H1 (cell line): ENCODE measurements at regions not wholly inside any gene's neighbourhood (a gene's known extent, or its start where the extent isn't known, plus 50 kb on each side); places are given as distances from the start of the nearest gene placed in this dataset.
A peak's percentile ranks its signal among the peaks of the same experiment; 100 is the strongest.

ENCODE experiments used
- CTCF ChIA-PET: fragments of 300-600 bp; sonication (Branson Sonifier 250); formaldehyde crosslinking; loops from one replicate; lab custom pipeline; 2021; ENCODE audit not compliant: partially characterized antibody; lab: Charles Lee
- POLR2A ChIA-PET: fragments of 300-600 bp; sonication (Branson Sonifier 250); formaldehyde crosslinking; loops from one replicate; lab custom pipeline; 2021; ENCODE audit warnings: inconsistent platforms; ENCODE audit not compliant: partially characterized antibody; lab: Charles Lee
- DNase-seq, 2 experiments: peaks; one replicate each; pipeline versions ENCODE4 v3.0.0 to v3.0.0-alpha.2; 2010 to 2022; ENCODE audit warnings: low spot score in 2 of 2, low read depth in 1 of 2, mixed read lengths in 1 of 2
- FAIRE-seq: peaks from 2 replicates; lab custom pipeline; 2011; peaks lifted over from hg19 to GRCh38; lab: Jason Lieb, UNC
- H2AFZ ChIP-seq: 2 replicates; pipeline ENCODE4 v1.8.1; 2012; ENCODE audit warnings: low read length, inconsistent platforms
- H2AK5ac ChIP-seq: 2 replicates; pipeline ENCODE4 v1.6.1; 2013; ENCODE audit warnings: low read depth, low read length
- H2BK120ac ChIP-seq: replicated peaks from 2 replicates; pipeline ENCODE3; 2013; ENCODE audit warnings: low read depth, low read length, inconsistent platforms
- H2BK12ac ChIP-seq: 2 replicates; pipeline ENCODE4 v1.6.1; 2013; ENCODE audit warnings: low read depth, low read length
- H2BK15ac ChIP-seq: 2 replicates; pipeline ENCODE4 v1.6.1; 2013; ENCODE audit warnings: low read length
- H2BK20ac ChIP-seq: 2 replicates; pipeline ENCODE4 v1.6.1; 2013; ENCODE audit warnings: low read length
- H2BK5ac ChIP-seq: 2 replicates; pipeline ENCODE4 v1.6.1; 2013; ENCODE audit warnings: low read depth, low read length
- H3K14ac ChIP-seq: 2 replicates; pipeline ENCODE4 v1.6.1; 2013; ENCODE audit warnings: inconsistent platforms; ENCODE audit not compliant: insufficient read length
- H3K18ac ChIP-seq: 2 replicates; pipeline ENCODE4 v1.6.1; 2013; ENCODE audit warnings: low read length; ENCODE audit errors: extremely low read depth
- H3K23ac ChIP-seq: 2 replicates; pipeline ENCODE4 v1.6.1; 2013; ENCODE audit warnings: inconsistent platforms; ENCODE audit not compliant: insufficient read length
- H3K23me2 ChIP-seq: 2 replicates; pipeline ENCODE4 v1.6.1; 2013; ENCODE audit warnings: low read depth, low read length
- H3K27ac ChIP-seq: 2 replicates; pipeline ENCODE4 v1.6.1; 2011; ENCODE audit warnings: low read depth, low read length, inconsistent platforms
- H3K27me3 ChIP-seq, 4 experiments: replicated peaks in 1 of 4; 1 replicate in 1 of 4; 2 replicates in 3 of 4; pipeline versions ENCODE4 v1.6.1 to v1.8.1; 2011 to 2013; ENCODE audit warnings: low read length in 3 of 4, mild to moderate bottlenecking in 3 of 4, inconsistent platforms in 2 of 4, mixed read lengths in 2 of 4, moderate library complexity in 1 of 4; ENCODE audit not compliant: control insufficient read depth in 3 of 4, insufficient read depth in 3 of 4; ENCODE audit errors: extremely low read depth in 1 of 4
- H3K36me3 ChIP-seq, 4 experiments: 2 replicates each; pipeline versions ENCODE4 v1.6.1 to v1.8.1; 2011 to 2013; ENCODE audit warnings: mild to moderate bottlenecking in 4 of 4, low read length in 3 of 4, moderate library complexity in 2 of 4, control low read depth in 1 of 4, inconsistent platforms in 1 of 4; ENCODE audit not compliant: insufficient read depth in 4 of 4, control insufficient read depth in 2 of 4
- H3K4ac ChIP-seq: replicated peaks from 2 replicates; pipeline ENCODE3; 2013; ENCODE audit warnings: low read length, low read depth, mixed read lengths, inconsistent platforms; ENCODE audit not compliant: insufficient read length
- H3K4me1 ChIP-seq, 4 experiments: replicated peaks in 1 of 4; 1 replicate in 1 of 4; 2 replicates in 3 of 4; pipeline versions ENCODE4 v1.6.1 to v1.8.1; 2011 to 2013; ENCODE audit warnings: low read length in 3 of 4, inconsistent platforms in 2 of 4, mixed read lengths in 1 of 4; ENCODE audit not compliant: insufficient read depth in 4 of 4, control insufficient read depth in 3 of 4
- H3K4me2 ChIP-seq, 2 experiments: 2 replicates each; pipeline versions ENCODE4 v1.6.1 to v1.8.1; 2011 to 2013; ENCODE audit warnings: low read depth in 2 of 2, low read length in 2 of 2, control low read depth in 1 of 2, inconsistent platforms in 1 of 2, mild to moderate bottlenecking in 1 of 2; ENCODE audit not compliant: insufficient read depth in 1 of 2
- H3K4me3 ChIP-seq, 4 experiments: fragments of 200-600, 300-600 bp in 1 of 4; sonication (generic), shearing (Covaris generic), sonication (Bioruptor Twin) in 1 of 4; 2 replicates each; pipeline versions ENCODE4 v1.5.1 to v1.8.1; 2011 to 2016; ENCODE audit warnings: low read length in 4 of 4, low read depth in 3 of 4, control low read depth in 2 of 4, inconsistent platforms in 2 of 4, mild to moderate bottlenecking in 2 of 4, mixed read lengths in 1 of 4, moderate library complexity in 1 of 4; ENCODE audit not compliant: insufficient read depth in 2 of 4; ENCODE audit errors: extremely low read depth in 1 of 4
- H3K56ac ChIP-seq: replicated peaks from 2 replicates; pipeline ENCODE3; 2013; ENCODE audit warnings: low read depth, mild to moderate bottlenecking, mixed read lengths, low read length, inconsistent platforms; ENCODE audit not compliant: insufficient read length
- H3K79me1 ChIP-seq: 2 replicates; pipeline ENCODE4 v1.6.1; 2013; ENCODE audit warnings: low read depth, low read length, control low read depth
- H3K79me2 ChIP-seq, 2 experiments: 2 replicates each; pipeline versions ENCODE4 v1.6.1 to v1.8.1; 2012 to 2013; ENCODE audit warnings: low read length in 2 of 2, mild to moderate bottlenecking in 2 of 2, inconsistent platforms in 1 of 2; ENCODE audit not compliant: insufficient read depth in 2 of 2, control insufficient read depth in 1 of 2
- H3K9ac ChIP-seq, 4 experiments: replicated peaks in 1 of 4; 1 replicate in 1 of 4; 2 replicates in 3 of 4; pipeline versions ENCODE4 v1.6.1 to v1.8.1; 2011 to 2013; ENCODE audit warnings: low read depth in 3 of 4, low read length in 3 of 4, control low read depth in 2 of 4, mild to moderate bottlenecking in 2 of 4, moderate library complexity in 2 of 4, inconsistent platforms in 1 of 4; ENCODE audit errors: extremely low read depth in 1 of 4
- H3K9me3 ChIP-seq, 2 experiments: 2 replicates each; pipeline versions ENCODE4 v1.6.1 to v1.8.1; 2012 to 2013; ENCODE audit warnings: mild to moderate bottlenecking in 2 of 2, moderate library complexity in 2 of 2, control low read depth in 1 of 2, inconsistent platforms in 1 of 2, low read depth in 1 of 2, low read length in 1 of 2, mixed read lengths in 1 of 2; ENCODE audit not compliant: insufficient read depth in 2 of 2
- H4K20me1 ChIP-seq, 2 experiments: replicated peaks in 1 of 2; 2 replicates each; pipeline versions ENCODE3 to v1.8.1; 2011 to 2013; ENCODE audit warnings: inconsistent platforms in 2 of 2, low read length in 2 of 2, mild to moderate bottlenecking in 1 of 2; ENCODE audit not compliant: insufficient read depth in 2 of 2, control insufficient read depth in 1 of 2
- H4K5ac ChIP-seq: 2 replicates; pipeline ENCODE4 v1.6.1; 2013; ENCODE audit warnings: low read length, low read depth, mixed read lengths, inconsistent platforms; ENCODE audit not compliant: insufficient read length
- H4K8ac ChIP-seq: 2 replicates; pipeline ENCODE4 v1.8.0; 2013; ENCODE audit warnings: mild to moderate bottlenecking, moderate library complexity, low read length, inconsistent platforms; ENCODE audit not compliant: insufficient read depth; ENCODE audit errors: extremely low read depth
- H4K91ac ChIP-seq: replicated peaks from 2 replicates; pipeline ENCODE3; 2013; ENCODE audit warnings: low read length, mixed read lengths, inconsistent platforms; ENCODE audit not compliant: insufficient read length
- ASH2L ChIP-seq: fragments of 200-600, 300-600 bp; sonication (generic); IDR thresholded peaks from one replicate; pipeline ENCODE4 v1.7.1; 2017; ENCODE audit warnings: low read length
- CHD1 ChIP-seq: IDR thresholded peaks from 2 replicates; pipeline ENCODE4 v1.6.1; 2012; ENCODE audit warnings: low read depth, low read length, improper control_type of control experiment
- NANOG ChIP-seq: IDR thresholded peaks from 2 replicates; pipeline ENCODE4 v1.6.1; 2011; ENCODE audit warnings: low read length, low read depth, mild to moderate bottlenecking, inconsistent platforms; ENCODE audit not compliant: insufficient read depth, poor library complexity, severe bottlenecking
- POU5F1 ChIP-seq: IDR thresholded peaks from 2 replicates; pipeline ENCODE4 v1.6.1; 2011; ENCODE audit warnings: low read depth, mild to moderate bottlenecking, low read length, moderate library complexity
- SAP30 ChIP-seq: fragments of 300-600 bp; sonication (generic); IDR thresholded peaks from 2 replicates; pipeline ENCODE4 v1.7.1; 2012; ENCODE audit warnings: low read length, moderate library complexity, mild to moderate bottlenecking, inconsistent platforms; ENCODE audit not compliant: insufficient read depth, insufficient replicate concordance
- SUZ12 ChIP-seq: fragments of 200-600 bp; sonication (generic); IDR thresholded peaks from 2 replicates; pipeline ENCODE4 v1.6.1; 2012; ENCODE audit warnings: mild to moderate bottlenecking, inconsistent platforms, low read length, moderate library complexity, mixed read lengths
- TAF1 ChIP-seq: IDR thresholded peaks from 2 replicates; pipeline ENCODE4 v1.6.1; 2011; ENCODE audit warnings: mild to moderate bottlenecking, low read depth, low read length
- TBP ChIP-seq: IDR thresholded peaks from 2 replicates; pipeline ENCODE4 v1.6.1; 2011; ENCODE audit warnings: low read depth, low read length, improper control_type of control experiment
- TCF12 ChIP-seq: IDR thresholded peaks from 2 replicates; pipeline ENCODE4 v1.6.1; 2011; ENCODE audit warnings: low read depth, mild to moderate bottlenecking, low read length
- TEAD4 ChIP-seq: IDR thresholded peaks from 2 replicates; pipeline ENCODE4 v1.6.1; 2012; ENCODE audit warnings: low read depth, low read length, inconsistent platforms, mixed read lengths
- WGBS, 2 experiments: shearing (Covaris generic) in 1 of 2; methylation state at CpG; one replicate each; pipeline versions ENCODE4 v1.1.6 to v1.1.7; 2013 to 2015; ENCODE audit warnings: low lambda C conversion rate in 2 of 2, mixed read lengths in 2 of 2, inconsistent platforms in 1 of 2, low coverage in 1 of 2, missing lambda C conversion rate in 1 of 2; ENCODE audit not compliant: insufficient replicate concordance in 2 of 2, insufficient coverage in 1 of 2, insufficient read length in 1 of 2; ENCODE audit errors: extremely low coverage in 1 of 2, missing lambda C conversion rate in 1 of 2; 5-methylcytosine and 5-hydroxymethylcytosine counted together
- TF ChIP-seq, protein P1 (sequence below), 3 experiments: IDR thresholded peaks; 1 replicate in 2 of 3; 2 replicates in 1 of 3; pipeline versions ENCODE4 v1.5.1 to v1.6.1; 2011; ENCODE audit warnings: low read length in 3 of 3, mild to moderate bottlenecking in 3 of 3, inconsistent platforms in 2 of 3, low read depth in 1 of 3, moderate library complexity in 1 of 3; ENCODE audit not compliant: insufficient read depth in 1 of 3; ENCODE audit errors: control extremely low read depth in 1 of 3

GRCh38 chr10:121405953-121406352, 192.3 kb downstream of the FGFR2 start:
- Histone ChIP-seq H3K4me3 (no peak overlapping the region), H3K23ac (no peak overlapping the region), H3K27ac (no peak overlapping the region), H3K4me2 (no peak overlapping the region), H3K18ac (no peak overlapping the region), H3K23me2 (no peaks in the 10 kb centered on the region), H2AK5ac (no peak overlapping the region), H3K56ac (no peak overlapping the region), H4K5ac (no peak overlapping the region), H3K4me1 (no peaks in the 10 kb centered on the region), H4K20me1 (no peaks in the 10 kb centered on the region), H4K8ac (no peak overlapping the region), H2BK15ac (no peak overlapping the region), H2BK120ac (no peak overlapping the region), H3K14ac (no peak overlapping the region), H3K9me3 (no peaks in the 10 kb centered on the region), H2AFZ (peak overlapping the region; percentile 51; the same call in 1 of the 2 replicates), H3K79me1 (no peaks in the 10 kb centered on the region), H2BK5ac (no peak overlapping the region), H2BK12ac (no peak overlapping the region), H3K79me2 (no peaks in the 10 kb centered on the region), H2BK20ac (no peak overlapping the region), H3K9ac (no peak overlapping the region), H3K36me3 (no peaks in the 10 kb centered on the region), H3K4ac (no peak overlapping the region), H4K91ac (no peak overlapping the region), H3K27me3 (no peaks in the 10 kb centered on the region)
- 89% methylated on average over 5 of the region's 5 CpGs; no CpG with 5 or more reads in 1 of the 2 experiments for WGBS, 2 experiments
- FAIRE-seq (no peak), DNase-seq (no peak)
- ChIA-PET CTCF (interaction anchor here (1.2 kb wide), 1 partner anchor 14 kb away, joined by 5 read pairs; no protein-coding TSS in a partner anchor), POLR2A (interaction anchor here (1.0 kb wide), 1 partner anchor 13 kb away, joined by 3 read pairs; no protein-coding TSS in a partner anchor)
- TF ChIP-seq NANOG: no peak
- TF ChIP-seq CHD1: no peak
- TF ChIP-seq ASH2L: no peak
- TF ChIP-seq TEAD4: no peak
- no peak for TF ChIP-seq SAP30
- TF ChIP-seq, protein P1, sequence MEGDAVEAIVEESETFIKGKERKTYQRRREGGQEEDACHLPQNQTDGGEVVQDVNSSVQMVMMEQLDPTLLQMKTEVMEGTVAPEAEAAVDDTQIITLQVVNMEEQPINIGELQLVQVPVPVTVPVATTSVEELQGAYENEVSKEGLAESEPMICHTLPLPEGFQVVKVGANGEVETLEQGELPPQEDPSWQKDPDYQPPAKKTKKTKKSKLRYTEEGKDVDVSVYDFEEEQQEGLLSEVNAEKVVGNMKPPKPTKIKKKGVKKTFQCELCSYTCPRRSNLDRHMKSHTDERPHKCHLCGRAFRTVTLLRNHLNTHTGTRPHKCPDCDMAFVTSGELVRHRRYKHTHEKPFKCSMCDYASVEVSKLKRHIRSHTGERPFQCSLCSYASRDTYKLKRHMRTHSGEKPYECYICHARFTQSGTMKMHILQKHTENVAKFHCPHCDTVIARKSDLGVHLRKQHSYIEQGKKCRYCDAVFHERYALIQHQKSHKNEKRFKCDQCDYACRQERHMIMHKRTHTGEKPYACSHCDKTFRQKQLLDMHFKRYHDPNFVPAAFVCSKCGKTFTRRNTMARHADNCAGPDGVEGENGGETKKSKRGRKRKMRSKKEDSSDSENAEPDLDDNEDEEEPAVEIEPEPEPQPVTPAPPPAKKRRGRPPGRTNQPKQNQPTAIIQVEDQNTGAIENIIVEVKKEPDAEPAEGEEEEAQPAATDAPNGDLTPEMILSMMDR (IDR thresholded peaks at IDR 0.05; ENCODE audit: control extremely low read depth in 1 of 3, insufficient read depth in 1 of 3, low read depth in 1 of 3, low read length in 3 of 3): no peak
- TF ChIP-seq SUZ12: no peak
- TF ChIP-seq TBP: no peak
- TF ChIP-seq POU5F1: no peak
- no peak for TF ChIP-seq TCF12
- TF ChIP-seq TAF1: no peak
